Liver (tissue), 3 donors: ENCODE measurements at regions not wholly inside any gene's neighbourhood (a gene's known extent, or its start where the extent isn't known, plus 50 kb on each side); places are given as distances from the start of the nearest gene placed in this dataset.

Source experiments
- CTCF ChIP-seq: fragments of 150-350 bp; IDR thresholded peaks from 2 replicates; pipeline ENCODE4 v1.5.1; 2017; ENCODE audit warnings: improper control_type of control experiment, low read depth, low read length; ENCODE audit not compliant: missing input control
- SP1 ChIP-seq: IDR thresholded peaks from 2 replicates; pipeline ENCODE4 v1.6.1; 2018; ENCODE audit warnings: antibody characterized with exemption, mild to moderate bottlenecking
- YY1 ChIP-seq: IDR thresholded peaks from 2 replicates; pipeline ENCODE4 v1.6.1; 2016; ENCODE audit warnings: antibody characterized with exemption, mild to moderate bottlenecking
- TF ChIP-seq, protein P1 (sequence below): IDR thresholded peaks from 2 replicates; pipeline ENCODE4 v1.6.1; 2016; ENCODE audit warnings: antibody characterized with exemption
- donor health status: healthy.
- donor health status: healthy.

DNA sequence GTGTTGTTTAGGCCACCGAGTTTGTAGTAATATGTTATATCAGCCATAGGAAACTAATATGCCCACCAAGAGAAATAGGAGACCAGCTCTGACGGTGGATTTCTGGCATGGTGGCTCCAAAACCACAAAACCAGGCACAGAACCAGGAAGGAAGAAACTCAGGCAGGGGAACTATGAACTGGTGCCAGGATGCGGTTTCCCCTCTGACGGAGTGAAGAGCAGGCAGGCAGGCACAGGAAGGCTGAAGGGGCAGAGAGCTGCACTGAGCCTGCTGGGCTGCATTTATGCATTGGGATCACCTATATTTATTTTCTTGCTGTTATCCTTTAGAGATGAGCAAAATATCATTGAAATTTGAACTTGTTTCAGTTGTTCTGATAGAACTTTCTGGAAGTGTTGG is 479.4 kb downstream of the VRK1 start:
- TF ChIP-seq, protein P1, sequence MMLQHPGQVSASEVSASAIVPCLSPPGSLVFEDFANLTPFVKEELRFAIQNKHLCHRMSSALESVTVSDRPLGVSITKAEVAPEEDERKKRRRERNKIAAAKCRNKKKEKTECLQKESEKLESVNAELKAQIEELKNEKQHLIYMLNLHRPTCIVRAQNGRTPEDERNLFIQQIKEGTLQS, result no peak
- no peak for TF ChIP-seq SP1
- no peak for TF ChIP-seq CTCF
- no peak for TF ChIP-seq YY1
